ENCODE measurements at regions not wholly inside any gene's neighbourhood (a gene's known extent, or its start where the extent isn't known, plus 50 kb on each side); places are given as distances from the start of the nearest gene placed in this dataset.

GRCh38 chr7:41145656-41146055, 557.2 kb downstream of the INHBA start:
- no peak overlapping the region for H3K27ac ChIP-seq
- H3K4me1 ChIP-seq (ENCODE audit: insufficient read depth), result no peaks in the 10 kb centered on the region
- WGBS (ENCODE audit: low lambda C conversion rate, missing lambda C conversion rate), result 72% methylated on average over 3 of the region's 3 CpGs
- no peaks in the 10 kb centered on the region for H3K9me2 ChIP-seq (replicated peaks; ENCODE audit: insufficient read depth)
- no peaks in the 10 kb centered on the region for H3K36me3 ChIP-seq (replicated peaks; ENCODE audit: insufficient read depth, low read depth)
- no peak overlapping the region for H3K4me2 ChIP-seq
- no peak for DNase-seq (ENCODE audit: low spot score)
- no peaks in the 10 kb centered on the region for H3K9me3 ChIP-seq (ENCODE audit: low read depth)
- H4K20me1 ChIP-seq (ENCODE audit: insufficient read depth, poor library complexity, severe bottlenecking), result no peaks in the 10 kb centered on the region
- no peak overlapping the region for H2AFZ ChIP-seq
- no peak for TF ChIP-seq EZH2phosphoT487 (IDR thresholded peaks at IDR 0.05; ENCODE audit: low read depth, severe bottlenecking, unreplicated experiment)
- no peak for TF ChIP-seq EZH2 (IDR thresholded peaks at IDR 0.05; ENCODE audit: borderline replicate concordance)
- no peak for TF ChIP-seq CTCF (IDR thresholded peaks at IDR 0.05; ENCODE audit: poor library complexity)
- no peaks in the 10 kb centered on the region for H3K79me2 ChIP-seq
- no peaks in the 10 kb centered on the region for H3K27me3 ChIP-seq
- no peak overlapping the region for H3K4me3 ChIP-seq

GRCh38 chr7:41142904-41143473, 559.9 kb downstream of the INHBA start:
- Histone ChIP-seq H3K4me3 (no peak overlapping the region), H3K27me3 (no peaks in the 10 kb centered on the region), H3K9me2 (replicated peaks; ENCODE audit: insufficient read depth) (no peaks in the 10 kb centered on the region), H2AFZ (no peak overlapping the region), H3K4me2 (no peak overlapping the region), H4K20me1 (ENCODE audit: insufficient read depth, poor library complexity, severe bottlenecking) (no peaks in the 10 kb centered on the region), H3K36me3 (replicated peaks; ENCODE audit: insufficient read depth, low read depth) (no peaks in the 10 kb centered on the region), H3K4me1 (ENCODE audit: insufficient read depth) (no peaks in the 10 kb centered on the region), H3K27ac (no peak overlapping the region), H3K79me2 (no peaks in the 10 kb centered on the region), H3K9me3 (ENCODE audit: low read depth) (no peaks in the 10 kb centered on the region)
- no peak for TF ChIP-seq EZH2 (IDR thresholded peaks at IDR 0.05; ENCODE audit: borderline replicate concordance)
- no peak for TF ChIP-seq CTCF (IDR thresholded peaks at IDR 0.05; ENCODE audit: poor library complexity)
- TF ChIP-seq EZH2phosphoT487 (IDR thresholded peaks at IDR 0.05; ENCODE audit: low read depth, severe bottlenecking, unreplicated experiment), result no peak
- DNase-seq (ENCODE audit: low spot score), result no peak

- H3K79me2 ChIP-seq, result no peaks in the 10 kb centered on the region
- H3K36me3 ChIP-seq (replicated peaks; ENCODE audit: insufficient read depth, low read depth), result no peaks in the 10 kb centered on the region
- no peaks in the 10 kb centered on the region for H3K4me1 ChIP-seq (ENCODE audit: insufficient read depth)
- H3K4me2 ChIP-seq, result no peak overlapping the region
- no peak for DNase-seq (ENCODE audit: low spot score)
- H3K4me3 ChIP-seq, result no peak overlapping the region
- no peaks in the 10 kb centered on the region for H4K20me1 ChIP-seq (ENCODE audit: insufficient read depth, poor library complexity, severe bottlenecking)
- H3K9me3 ChIP-seq (ENCODE audit: low read depth), result no peaks in the 10 kb centered on the region
- TF ChIP-seq EZH2phosphoT487 (IDR thresholded peaks at IDR 0.05; ENCODE audit: low read depth, severe bottlenecking, unreplicated experiment), result no peak
- TF ChIP-seq EZH2 (IDR thresholded peaks at IDR 0.05; ENCODE audit: borderline replicate concordance), result no peak
- no peak for TF ChIP-seq CTCF (IDR thresholded peaks at IDR 0.05; ENCODE audit: poor library complexity)
- 93% methylated on average over 5 of the region's 5 CpGs for WGBS (ENCODE audit: low lambda C conversion rate, missing lambda C conversion rate)
- H3K27ac ChIP-seq, result no peak overlapping the region
- no peak overlapping the region for H2AFZ ChIP-seq
- H3K9me2 ChIP-seq (replicated peaks; ENCODE audit: insufficient read depth), result no peaks in the 10 kb centered on the region
- no peaks in the 10 kb centered on the region for H3K27me3 ChIP-seq
Observed at GRCh38 chr7:41139789-41140188, 563.1 kb downstream of the INHBA start.

GRCh38 chr7:41136551-41136950, 566.3 kb downstream of the INHBA start:
- Histone ChIP-seq H3K9me2 (replicated peaks; ENCODE audit: insufficient read depth) (no peaks in the 10 kb centered on the region), H2AFZ (no peak overlapping the region), H3K36me3 (replicated peaks; ENCODE audit: insufficient read depth, low read depth) (no peaks in the 10 kb centered on the region), H3K4me1 (ENCODE audit: insufficient read depth) (peaks cover 7% of the 10 kb centered on the region), H3K9me3 (ENCODE audit: low read depth) (no peaks in the 10 kb centered on the region), H3K27me3 (no peaks in the 10 kb centered on the region), H4K20me1 (ENCODE audit: insufficient read depth, poor library complexity, severe bottlenecking) (no peaks in the 10 kb centered on the region), H3K4me3 (no peak overlapping the region), H3K79me2 (no peaks in the 10 kb centered on the region), H3K27ac (no peak overlapping the region), H3K4me2 (no peak overlapping the region)
- TF ChIP-seq EZH2phosphoT487 (IDR thresholded peaks at IDR 0.05; ENCODE audit: low read depth, severe bottlenecking, unreplicated experiment), result no peak
- TF ChIP-seq CTCF (IDR thresholded peaks at IDR 0.05; ENCODE audit: poor library complexity), result no peak
- TF ChIP-seq EZH2 (IDR thresholded peaks at IDR 0.05; ENCODE audit: borderline replicate concordance), result no peak
- no peak for DNase-seq (ENCODE audit: low spot score)
- WGBS (ENCODE audit: low lambda C conversion rate, missing lambda C conversion rate), result 96% methylated on average over 15 of the region's 15 CpGs
